PFSK-1 (cell line): ENCODE measurements at regions not wholly inside any gene's neighbourhood (a gene's known extent, or its start where the extent isn't known, plus 50 kb on each side); places are given as distances from the start of the nearest gene placed in this dataset.

Experiments
- POLR2AphosphoS5 ChIP-seq: IDR thresholded peaks from 2 replicates; pipeline ENCODE4 v1.6.1; 2012; ENCODE audit warnings: low read depth, mild to moderate bottlenecking, control low read depth, low read length, moderate library complexity
- SIN3A ChIP-seq: IDR thresholded peaks from 2 replicates; pipeline ENCODE4 v1.6.1; 2012; ENCODE audit warnings: mild to moderate bottlenecking, low read length, moderate library complexity, borderline replicate concordance; ENCODE audit not compliant: insufficient read depth
- TF ChIP-seq, protein P1 (sequence below), 2 experiments: IDR thresholded peaks; 2 replicates each; pipeline versions ENCODE4 v1.6.1 to v1.8.0; 2011 to 2012; ENCODE audit warnings: low read depth in 2 of 2, low read length in 2 of 2, control low read depth in 1 of 2, inconsistent platforms in 1 of 2, mild to moderate bottlenecking in 1 of 2, moderate library complexity in 1 of 2; ENCODE audit not compliant: insufficient read depth in 1 of 2

DNA sequence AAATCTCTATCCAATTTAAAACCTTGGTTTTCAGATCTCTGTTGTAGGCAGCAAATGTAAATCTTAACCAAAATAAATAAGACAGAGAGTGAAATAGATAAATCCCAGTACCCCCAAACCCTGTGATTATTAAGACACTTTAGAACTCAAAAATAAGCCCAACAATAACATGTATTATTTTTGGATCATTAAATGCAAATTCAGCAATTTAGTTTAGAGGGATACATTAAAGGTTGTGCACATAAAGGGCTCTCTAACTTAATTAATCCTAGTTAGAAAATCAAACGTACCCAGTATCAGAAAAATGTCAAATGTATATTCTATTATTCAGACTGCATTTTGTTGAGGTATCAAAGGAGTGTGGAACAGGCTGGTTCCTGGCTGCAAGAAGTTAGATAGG, 416.8 kb downstream of the SLC16A7 start:
- TF ChIP-seq POLR2AphosphoS5 (no peak), SIN3A (no peak)
- TF ChIP-seq, protein P1, sequence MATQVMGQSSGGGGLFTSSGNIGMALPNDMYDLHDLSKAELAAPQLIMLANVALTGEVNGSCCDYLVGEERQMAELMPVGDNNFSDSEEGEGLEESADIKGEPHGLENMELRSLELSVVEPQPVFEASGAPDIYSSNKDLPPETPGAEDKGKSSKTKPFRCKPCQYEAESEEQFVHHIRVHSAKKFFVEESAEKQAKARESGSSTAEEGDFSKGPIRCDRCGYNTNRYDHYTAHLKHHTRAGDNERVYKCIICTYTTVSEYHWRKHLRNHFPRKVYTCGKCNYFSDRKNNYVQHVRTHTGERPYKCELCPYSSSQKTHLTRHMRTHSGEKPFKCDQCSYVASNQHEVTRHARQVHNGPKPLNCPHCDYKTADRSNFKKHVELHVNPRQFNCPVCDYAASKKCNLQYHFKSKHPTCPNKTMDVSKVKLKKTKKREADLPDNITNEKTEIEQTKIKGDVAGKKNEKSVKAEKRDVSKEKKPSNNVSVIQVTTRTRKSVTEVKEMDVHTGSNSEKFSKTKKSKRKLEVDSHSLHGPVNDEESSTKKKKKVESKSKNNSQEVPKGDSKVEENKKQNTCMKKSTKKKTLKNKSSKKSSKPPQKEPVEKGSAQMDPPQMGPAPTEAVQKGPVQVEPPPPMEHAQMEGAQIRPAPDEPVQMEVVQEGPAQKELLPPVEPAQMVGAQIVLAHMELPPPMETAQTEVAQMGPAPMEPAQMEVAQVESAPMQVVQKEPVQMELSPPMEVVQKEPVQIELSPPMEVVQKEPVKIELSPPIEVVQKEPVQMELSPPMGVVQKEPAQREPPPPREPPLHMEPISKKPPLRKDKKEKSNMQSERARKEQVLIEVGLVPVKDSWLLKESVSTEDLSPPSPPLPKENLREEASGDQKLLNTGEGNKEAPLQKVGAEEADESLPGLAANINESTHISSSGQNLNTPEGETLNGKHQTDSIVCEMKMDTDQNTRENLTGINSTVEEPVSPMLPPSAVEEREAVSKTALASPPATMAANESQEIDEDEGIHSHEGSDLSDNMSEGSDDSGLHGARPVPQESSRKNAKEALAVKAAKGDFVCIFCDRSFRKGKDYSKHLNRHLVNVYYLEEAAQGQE (IDR thresholded peaks at IDR 0.05; ENCODE audit: insufficient read depth in 1 of 2, low read depth in 2 of 2, low read length in 2 of 2): no peak
